ENCODE measurements at regions not wholly inside any gene's neighbourhood (a gene's known extent, or its start where the extent isn't known, plus 50 kb on each side); places are given as distances from the start of the nearest gene placed in this dataset.

DNA sequence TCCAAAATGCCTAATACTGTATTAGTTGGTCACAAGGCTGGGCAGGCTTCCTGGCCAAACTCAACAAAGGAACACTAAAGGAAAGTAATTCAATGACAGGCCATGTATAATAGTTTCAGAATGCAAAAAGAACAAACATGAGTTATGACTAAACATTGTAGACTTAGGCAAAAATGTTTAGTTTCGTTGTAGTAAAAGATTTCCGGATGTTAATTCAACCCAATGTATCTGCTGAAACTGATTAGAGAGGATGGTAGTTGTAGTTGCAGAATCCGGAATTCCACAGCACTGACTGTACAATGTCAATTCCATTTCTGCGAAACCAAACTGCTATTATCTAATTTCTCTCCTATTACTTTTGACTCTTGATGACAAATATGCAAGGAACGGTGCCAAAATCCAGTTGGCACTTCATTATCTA lies 117.9 kb upstream of the FST start:
- Histone ChIP-seq H3K27me3 (ENCODE audit: control insufficient read depth in 2 of 2, insufficient read depth in 2 of 2, low read length in 2 of 2) (no peaks in the 10 kb centered on the region), H3K9me3 (replicated peaks in 1 of 2; ENCODE audit: control insufficient read depth in 1 of 2, insufficient read depth in 1 of 2, low read length in 2 of 2) (peaks cover 0 to 2% of the 10 kb centered on the region in 2 donors), H3K36me3 (replicated peaks in 1 of 2; ENCODE audit: control insufficient read depth in 1 of 2, insufficient read depth in 2 of 2, low read length in 2 of 2) (no peaks in the 10 kb centered on the region), H3K9ac (ENCODE audit: insufficient read depth, low read length, poor library complexity, severe bottlenecking) (no peak overlapping the region), H3K4me3 (replicated peaks in 1 of 3; ENCODE audit: low read depth in 2 of 3, low read length in 3 of 3) (no peak overlapping the region), H4K20me1 (ENCODE audit: insufficient read depth, low read length) (no peaks in the 10 kb centered on the region), H2AFZ (ENCODE audit: insufficient read depth, low read depth, low read length, poor library complexity, severe bottlenecking) (no peak overlapping the region), H3K4me2 (replicated peaks; ENCODE audit: extremely low read depth, low read length, poor library complexity, severe bottlenecking) (no peak overlapping the region), H3K79me2 (ENCODE audit: insufficient read depth, low read length) (no peaks in the 10 kb centered on the region), H3K4me1 (ENCODE audit: control insufficient read depth in 1 of 2, insufficient read depth in 2 of 2, low read length in 2 of 2) (no peaks in the 10 kb centered on the region), H3K27ac (ENCODE audit: low read depth in 1 of 2, low read length in 2 of 2) (no peak overlapping the region)
- intact Hi-C loops (cut with micrococcal nuclease) = no loop called here
- no peak for TF ChIP-seq CTCF (IDR thresholded peaks at IDR 0.05)
- Mint-ChIP-seq H3K9me3 (peaks cover 0 to 12% (median 4%) of the 10 kb centered on the region in 7 donors), H3K4me1 (no peaks in the 10 kb centered on the region), H3K27ac (no peak overlapping the region), H3K36me3 (no peaks in the 10 kb centered on the region), H3K27me3 (ENCODE audit: low read depth in 3 of 3) (peaks cover 0 to 3% (median 1%) of the 10 kb centered on the region in 3 donors), H3K4me3 (no peak overlapping the region)
- no peak for DNase-seq
- WGBS (ENCODE audit: insufficient coverage) = 90% methylated on average over 2 of the region's 5 CpGs

DNA sequence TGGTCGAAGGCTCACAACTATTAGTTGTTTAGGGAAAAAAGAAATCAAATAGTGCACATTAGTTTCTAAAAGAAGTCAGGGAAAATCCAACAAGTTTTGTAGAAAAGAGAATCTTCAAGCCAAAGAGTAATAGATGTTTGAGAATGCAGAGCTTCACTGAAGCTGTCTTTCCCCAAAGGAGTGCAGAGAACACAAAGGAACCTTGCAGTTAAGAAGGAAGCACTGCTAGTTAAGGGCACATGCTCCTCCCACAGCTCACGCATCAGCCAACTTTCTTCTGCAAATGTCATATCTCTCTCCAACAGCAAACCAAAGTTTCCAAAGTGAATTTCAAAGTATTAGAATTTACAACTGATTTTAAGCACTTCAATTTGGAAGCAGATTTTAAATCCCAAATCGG lies 116.4 kb upstream of the FST start:
- Histone ChIP-seq H2AFZ (ENCODE audit: insufficient read depth, low read depth, low read length, poor library complexity, severe bottlenecking) (no peak overlapping the region), H3K4me2 (replicated peaks; ENCODE audit: extremely low read depth, low read length, poor library complexity, severe bottlenecking) (no peak overlapping the region), H3K36me3 (replicated peaks in 1 of 2; ENCODE audit: control insufficient read depth in 1 of 2, insufficient read depth in 2 of 2, low read length in 2 of 2) (no peaks in the 10 kb centered on the region), H3K9me3 (replicated peaks in 1 of 2; ENCODE audit: control insufficient read depth in 1 of 2, insufficient read depth in 1 of 2, low read length in 2 of 2) (no peaks in the 10 kb centered on the region), H3K27ac (ENCODE audit: low read depth in 1 of 2, low read length in 2 of 2) (no peak overlapping the region), H3K9ac (ENCODE audit: insufficient read depth, low read length, poor library complexity, severe bottlenecking) (no peak overlapping the region), H3K79me2 (ENCODE audit: insufficient read depth, low read length) (no peaks in the 10 kb centered on the region), H4K20me1 (ENCODE audit: insufficient read depth, low read length) (no peaks in the 10 kb centered on the region), H3K4me1 (ENCODE audit: control insufficient read depth in 1 of 2, insufficient read depth in 2 of 2, low read length in 2 of 2) (no peaks in the 10 kb centered on the region), H3K27me3 (ENCODE audit: control insufficient read depth in 2 of 2, insufficient read depth in 2 of 2, low read length in 2 of 2) (no peaks in the 10 kb centered on the region), H3K4me3 (replicated peaks in 1 of 3; ENCODE audit: low read depth in 2 of 3, low read length in 3 of 3) (no peak overlapping the region)
- H3K4me1 Mint-ChIP-seq = no peaks in the 10 kb centered on the region
- H3K9me3 Mint-ChIP-seq = peaks cover 0 to 12% (median 2%) of the 10 kb centered on the region in 7 donors
- no peak overlapping the region for H3K27ac Mint-ChIP-seq
- peaks cover 0 to 3% (median 1%) of the 10 kb centered on the region in 3 donors for H3K27me3 Mint-ChIP-seq (ENCODE audit: low read depth in 3 of 3)
- H3K4me3 Mint-ChIP-seq = no peak overlapping the region
- intact Hi-C loops (cut with micrococcal nuclease) = no loop called here
- DNase-seq = no peak
- 72% methylated on average over 2 of the region's 3 CpGs for WGBS (ENCODE audit: insufficient coverage)
- no peaks in the 10 kb centered on the region for H3K36me3 Mint-ChIP-seq
- no peak for TF ChIP-seq CTCF (IDR thresholded peaks at IDR 0.05)

Data from CD14-positive monocyte (primary cell).